ENCODE measurements at regions not wholly inside any gene's neighbourhood (a gene's known extent, or its start where the extent isn't known, plus 50 kb on each side); places are given as distances from the start of the nearest gene placed in this dataset.

- no peaks in the 10 kb centered on the region for H3K36me3 ChIP-seq (ENCODE audit: insufficient read depth)
- H3K9ac ChIP-seq = no peak overlapping the region
- no peak overlapping the region for H2AFZ ChIP-seq (ENCODE audit: low read depth)
- H3K4me3 ChIP-seq (IDR thresholded peaks at IDR 0.05; ENCODE audit: insufficient read depth, low read depth, low read length) = no peak overlapping the region
- H3K27me3 ChIP-seq (ENCODE audit: insufficient read depth, low read depth) = no peaks in the 10 kb centered on the region
- no peaks in the 10 kb centered on the region for H4K20me1 ChIP-seq (ENCODE audit: insufficient read depth)
- H3K27ac ChIP-seq = no peak overlapping the region
- H3K4me1 ChIP-seq (ENCODE audit: low read depth, poor library complexity, severe bottlenecking) = no peaks in the 10 kb centered on the region
- H3K79me2 ChIP-seq (ENCODE audit: insufficient read depth, low read depth) = no peaks in the 10 kb centered on the region
- TF ChIP-seq, protein P1, sequence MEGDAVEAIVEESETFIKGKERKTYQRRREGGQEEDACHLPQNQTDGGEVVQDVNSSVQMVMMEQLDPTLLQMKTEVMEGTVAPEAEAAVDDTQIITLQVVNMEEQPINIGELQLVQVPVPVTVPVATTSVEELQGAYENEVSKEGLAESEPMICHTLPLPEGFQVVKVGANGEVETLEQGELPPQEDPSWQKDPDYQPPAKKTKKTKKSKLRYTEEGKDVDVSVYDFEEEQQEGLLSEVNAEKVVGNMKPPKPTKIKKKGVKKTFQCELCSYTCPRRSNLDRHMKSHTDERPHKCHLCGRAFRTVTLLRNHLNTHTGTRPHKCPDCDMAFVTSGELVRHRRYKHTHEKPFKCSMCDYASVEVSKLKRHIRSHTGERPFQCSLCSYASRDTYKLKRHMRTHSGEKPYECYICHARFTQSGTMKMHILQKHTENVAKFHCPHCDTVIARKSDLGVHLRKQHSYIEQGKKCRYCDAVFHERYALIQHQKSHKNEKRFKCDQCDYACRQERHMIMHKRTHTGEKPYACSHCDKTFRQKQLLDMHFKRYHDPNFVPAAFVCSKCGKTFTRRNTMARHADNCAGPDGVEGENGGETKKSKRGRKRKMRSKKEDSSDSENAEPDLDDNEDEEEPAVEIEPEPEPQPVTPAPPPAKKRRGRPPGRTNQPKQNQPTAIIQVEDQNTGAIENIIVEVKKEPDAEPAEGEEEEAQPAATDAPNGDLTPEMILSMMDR (conservative IDR thresholded peaks at IDR 0.05; ENCODE audit: low read depth, low read length) = no peak
- no peak overlapping the region for H3K4me2 ChIP-seq
Observed at GRCh38 chrX:131923614-131924250, 99.4 kb upstream of the STK26 start.

DNA sequence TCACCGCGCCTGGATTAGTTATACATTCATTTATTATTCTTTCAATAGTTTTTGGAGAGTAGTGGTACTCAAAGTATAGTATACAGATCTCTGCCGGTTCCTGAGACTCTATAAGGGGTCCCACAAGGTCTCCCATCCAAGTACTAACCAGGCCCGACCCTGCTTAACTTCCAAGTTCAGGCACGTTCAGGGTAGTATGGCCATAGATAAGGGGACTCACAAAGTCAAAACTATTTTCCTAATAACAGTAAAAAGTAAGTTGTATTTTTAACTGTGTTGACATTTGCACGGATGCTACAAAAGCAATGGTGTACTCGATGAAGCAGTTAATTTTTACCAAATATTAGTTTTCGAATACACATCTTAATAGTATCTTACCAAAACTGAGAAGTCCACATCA lies 84.4 kb upstream of the STK26 start:
- Histone ChIP-seq H3K4me3 (IDR thresholded peaks at IDR 0.05; ENCODE audit: insufficient read depth, low read depth, low read length) (no peak overlapping the region), H3K4me2 (no peak overlapping the region), H3K9ac (no peak overlapping the region), H2AFZ (ENCODE audit: low read depth) (no peak overlapping the region), H3K36me3 (ENCODE audit: insufficient read depth) (no peaks in the 10 kb centered on the region), H3K27ac (no peak overlapping the region), H4K20me1 (ENCODE audit: insufficient read depth) (no peaks in the 10 kb centered on the region), H3K4me1 (ENCODE audit: low read depth, poor library complexity, severe bottlenecking) (no peaks in the 10 kb centered on the region), H3K79me2 (ENCODE audit: insufficient read depth, low read depth) (no peaks in the 10 kb centered on the region), H3K27me3 (ENCODE audit: insufficient read depth, low read depth) (no peaks in the 10 kb centered on the region)
- TF ChIP-seq, protein P1 (conservative IDR thresholded peaks at IDR 0.05; ENCODE audit: low read depth, low read length) = no peak

DNA sequence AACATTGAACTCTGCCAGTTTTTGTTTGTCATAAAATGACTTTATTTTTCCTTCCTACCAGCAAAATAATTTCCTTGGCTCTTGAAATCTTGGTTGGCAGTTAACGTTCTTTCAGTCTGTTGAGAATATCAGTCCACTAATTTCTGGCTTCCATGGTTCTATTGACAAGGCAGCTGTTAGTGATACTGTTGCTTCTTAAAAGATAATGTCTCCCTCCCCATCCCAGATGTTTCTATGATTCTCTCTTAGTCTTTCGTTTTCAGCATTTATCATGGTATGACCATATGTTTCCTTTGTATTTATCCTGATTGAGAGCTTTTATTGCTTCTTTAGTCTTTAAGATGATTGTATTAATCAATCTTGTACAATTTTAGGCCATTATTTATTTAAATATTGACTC lies 81.1 kb upstream of the STK26 start:
- no peak overlapping the region for H3K9ac ChIP-seq

DNA sequence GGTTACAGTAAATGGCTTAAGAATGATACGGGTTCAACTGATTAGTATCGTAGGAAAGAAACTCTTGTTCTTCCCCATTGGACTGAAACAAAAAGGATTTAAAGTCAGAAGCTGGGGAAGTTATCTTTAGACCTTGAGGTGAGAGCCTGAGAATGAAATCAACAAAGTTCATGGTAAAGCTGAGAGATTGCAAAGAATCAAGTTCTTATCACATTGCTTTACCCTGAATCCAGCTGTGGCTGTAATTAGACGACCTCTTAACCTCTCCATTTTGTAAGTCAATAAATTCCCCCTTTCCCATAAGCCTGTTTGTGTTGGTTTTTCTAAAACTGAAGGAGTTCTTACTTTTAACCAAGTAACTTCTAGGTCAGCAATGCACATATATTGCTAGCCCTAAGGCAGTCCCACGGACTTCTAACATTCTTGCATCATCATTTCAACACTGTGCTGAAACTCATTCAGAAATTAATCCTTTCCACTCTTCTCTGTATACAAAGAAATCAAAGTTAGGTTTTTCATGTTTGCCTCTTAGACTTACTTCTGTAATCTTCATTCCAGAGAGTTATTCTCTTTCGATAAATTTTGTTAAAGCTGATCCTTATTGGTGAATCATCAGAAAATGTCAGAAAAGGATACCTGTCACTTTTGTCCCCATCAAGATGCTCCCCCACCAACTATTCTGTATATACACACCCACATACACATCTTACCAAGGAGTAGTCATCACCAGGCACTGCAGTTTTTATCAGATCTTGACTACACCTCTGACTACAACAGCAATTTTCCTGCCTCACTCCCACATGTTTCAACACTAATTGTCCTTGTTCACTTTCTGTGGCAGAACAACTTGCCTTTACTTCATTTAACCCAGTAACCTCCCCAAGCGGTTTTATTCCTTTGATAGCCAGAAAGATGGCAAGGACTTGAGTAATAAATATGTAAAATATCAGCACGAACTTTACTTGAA lies 77.9 kb upstream of the STK26 start:
- Histone ChIP-seq H3K36me3 (ENCODE audit: insufficient read depth) (no peaks in the 10 kb centered on the region), H4K20me1 (ENCODE audit: insufficient read depth) (no peaks in the 10 kb centered on the region), H3K4me1 (ENCODE audit: low read depth, poor library complexity, severe bottlenecking) (no peaks in the 10 kb centered on the region), H3K4me3 (IDR thresholded peaks at IDR 0.05; ENCODE audit: insufficient read depth, low read depth, low read length) (no peak overlapping the region), H3K9ac (no peak overlapping the region), H2AFZ (ENCODE audit: low read depth) (no peak overlapping the region), H3K27ac (no peak overlapping the region), H3K27me3 (ENCODE audit: insufficient read depth, low read depth) (no peaks in the 10 kb centered on the region), H3K79me2 (ENCODE audit: insufficient read depth, low read depth) (no peaks in the 10 kb centered on the region), H3K4me2 (no peak overlapping the region)
- TF ChIP-seq, protein P1 (conservative IDR thresholded peaks at IDR 0.05; ENCODE audit: low read depth, low read length) = no peak

More for the DNA sequence above, 81.1 kb upstream of the STK26 start:
- Histone ChIP-seq H3K4me1 (ENCODE audit: low read depth, poor library complexity, severe bottlenecking) (no peaks in the 10 kb centered on the region), H3K4me3 (IDR thresholded peaks at IDR 0.05; ENCODE audit: insufficient read depth, low read depth, low read length) (no peak overlapping the region), H3K27me3 (ENCODE audit: insufficient read depth, low read depth) (no peaks in the 10 kb centered on the region), H3K36me3 (ENCODE audit: insufficient read depth) (no peaks in the 10 kb centered on the region), H2AFZ (ENCODE audit: low read depth) (no peak overlapping the region), H3K4me2 (no peak overlapping the region), H4K20me1 (ENCODE audit: insufficient read depth) (no peaks in the 10 kb centered on the region), H3K79me2 (ENCODE audit: insufficient read depth, low read depth) (no peaks in the 10 kb centered on the region), H3K27ac (no peak overlapping the region)
- TF ChIP-seq, protein P1 (conservative IDR thresholded peaks at IDR 0.05; ENCODE audit: low read depth, low read length) = no peak
